H1 (cell line): ENCODE measurements at regions not wholly inside any gene's neighbourhood (a gene's known extent, or its start where the extent isn't known, plus 50 kb on each side); places are given as distances from the start of the nearest gene placed in this dataset.

ENCODE experiments used
- BACH1 ChIP-seq: IDR thresholded peaks from 2 replicates; pipeline ENCODE4 v1.6.1; 2012; ENCODE audit warnings: low read length, improper control_type of control experiment
- CHD2 ChIP-seq: IDR thresholded peaks from 2 replicates; pipeline ENCODE4 v1.6.1; 2012; ENCODE audit warnings: low read length, improper control_type of control experiment
- CTCF ChIP-seq, 3 experiments: IDR thresholded peaks; 1 replicate in 2 of 3; 2 replicates in 1 of 3; pipeline versions ENCODE4 v1.5.1 to v1.6.1; 2011; ENCODE audit warnings: low read length in 3 of 3, mild to moderate bottlenecking in 3 of 3, inconsistent platforms in 2 of 3, low read depth in 1 of 3, moderate library complexity in 1 of 3; ENCODE audit not compliant: insufficient read depth in 1 of 3; ENCODE audit errors: control extremely low read depth in 1 of 3
- JUN ChIP-seq: IDR thresholded peaks from 2 replicates; pipeline ENCODE4 v1.6.1; 2011; ENCODE audit warnings: low read depth, mild to moderate bottlenecking, improper control_type of control experiment, low read length
- POLR2A ChIP-seq, 2 experiments: IDR thresholded peaks; 1 replicate in 1 of 2; 2 replicates in 1 of 2; pipeline ENCODE4 v1.6.1; 2011; ENCODE audit warnings: low read depth in 2 of 2, low read length in 2 of 2, mild to moderate bottlenecking in 2 of 2; ENCODE audit errors: control extremely low read depth in 1 of 2
- POLR2AphosphoS5 ChIP-seq: IDR thresholded peaks from 2 replicates; pipeline ENCODE4 v1.6.1; 2011; ENCODE audit warnings: low read depth, low read length
- RBBP5 ChIP-seq: IDR thresholded peaks from 2 replicates; pipeline ENCODE4 v1.7.1; 2012; ENCODE audit warnings: low read depth, mild to moderate bottlenecking, inconsistent platforms, low read length, moderate library complexity, borderline replicate concordance
- YY1 ChIP-seq: IDR thresholded peaks from 2 replicates; pipeline ENCODE4 v1.6.1; 2011; ENCODE audit warnings: low read depth, mild to moderate bottlenecking, low read length

- no peak for TF ChIP-seq BACH1
- TF ChIP-seq CTCF (IDR thresholded peaks at IDR 0.05; ENCODE audit: control extremely low read depth in 1 of 3, insufficient read depth in 1 of 3, low read depth in 1 of 3, low read length in 3 of 3): no peak
- TF ChIP-seq POLR2AphosphoS5: no peak
- TF ChIP-seq POLR2A (IDR thresholded peaks at IDR 0.05; ENCODE audit: control extremely low read depth in 1 of 2, low read depth in 2 of 2, low read length in 2 of 2): no peak
- no peak for TF ChIP-seq CHD2
- TF ChIP-seq JUN: no peak
- TF ChIP-seq RBBP5: no peak
- TF ChIP-seq YY1: no peak
Measured at GRCh38 chr7:20894806-20895205, 108.1 kb upstream of the SP8 start.
